ENCODE measurements at regions not wholly inside any gene's neighbourhood (a gene's known extent, or its start where the extent isn't known, plus 50 kb on each side); places are given as distances from the start of the nearest gene placed in this dataset.

GRCh38 chr3:124297062-124297980 is 305.4 kb upstream of the ROPN1 start:
- Histone ChIP-seq H3K4me1 (ENCODE audit: insufficient read depth, low read length) (no peaks in the 10 kb centered on the region), H4K20me1 (ENCODE audit: insufficient read depth, low read length) (no peaks in the 10 kb centered on the region), H3K27me3 (ENCODE audit: control insufficient read depth in 1 of 2, insufficient read depth in 2 of 2, low read length in 2 of 2) (peaks cover 0 to 14% of the 10 kb centered on the region in 2 experiments; a peak in 2 of 5 replicates), H3K79me2 (ENCODE audit: insufficient read depth, low read length) (no peaks in the 10 kb centered on the region), H2AFZ (ENCODE audit: low read length) (no peak overlapping the region), H3K27ac (ENCODE audit: extremely low read length, insufficient read depth, low read length) (no peak overlapping the region), H3K9ac (ENCODE audit: insufficient read depth, low read depth, low read length) (no peak overlapping the region), H3K36me3 (replicated peaks in 1 of 2; ENCODE audit: control insufficient read depth in 1 of 2, insufficient read depth in 2 of 2, low read length in 2 of 2) (no peaks in the 10 kb centered on the region), H3K4me3 (replicated peaks in 1 of 3; ENCODE audit: insufficient read depth in 1 of 3, low read depth in 2 of 3, low read length in 3 of 3) (no peak overlapping the region), H3K4me2 (ENCODE audit: low read depth, low read length) (no peak overlapping the region), H3K9me3 (ENCODE audit: low read length) (no peaks in the 10 kb centered on the region)
- DNase-seq (ENCODE audit: low spot score) (no peak), FAIRE-seq (no peak), ATAC-seq (no peak)
- intact Hi-C loops (cut with micrococcal nuclease; ENCODE audit: unreplicated experiment) = no loop called here
- CTCF ChIA-PET (ENCODE audit: low intra/inter-chr PET ratio, low total read pairs) = no interaction called here
- TF ChIP-seq SNAI1 (CRISPR knock-in tag; IDR thresholded peaks at IDR 0.05; ENCODE audit: borderline replicate concordance) (no peak), KLF9 (CRISPR knock-in tag; IDR thresholded peaks at IDR 0.05; ENCODE audit: low read depth) (no peak), SAP130 (CRISPR knock-in tag; IDR thresholded peaks at IDR 0.05; ENCODE audit: low read depth) (no peak), HMG20A (CRISPR knock-in tag; IDR thresholded peaks at IDR 0.05; ENCODE audit: borderline replicate concordance) (no peak)
- TF ChIP-seq, protein P1, sequence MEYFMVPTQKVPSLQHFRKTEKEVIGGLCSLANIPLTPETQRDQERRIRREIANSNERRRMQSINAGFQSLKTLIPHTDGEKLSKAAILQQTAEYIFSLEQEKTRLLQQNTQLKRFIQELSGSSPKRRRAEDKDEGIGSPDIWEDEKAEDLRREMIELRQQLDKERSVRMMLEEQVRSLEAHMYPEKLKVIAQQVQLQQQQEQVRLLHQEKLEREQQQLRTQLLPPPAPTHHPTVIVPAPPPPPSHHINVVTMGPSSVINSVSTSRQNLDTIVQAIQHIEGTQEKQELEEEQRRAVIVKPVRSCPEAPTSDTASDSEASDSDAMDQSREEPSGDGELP (IDR thresholded peaks at IDR 0.05; ENCODE audit: borderline replicate concordance, low read depth) = no peak
- no TSS peak for BruUV-seq (replicated peaks)
- 19% methylated on average over 3 of the region's 3 CpGs for WGBS (ENCODE audit: low lambda C conversion rate)
- in situ Hi-C loops (cut with HindIII; ENCODE audit: extremely low pct_ligation_motif_present, low pct_unique_long_range_greater_than_20kb) = no loop called here
- POLR2A ChIA-PET = no interaction called here

DNA sequence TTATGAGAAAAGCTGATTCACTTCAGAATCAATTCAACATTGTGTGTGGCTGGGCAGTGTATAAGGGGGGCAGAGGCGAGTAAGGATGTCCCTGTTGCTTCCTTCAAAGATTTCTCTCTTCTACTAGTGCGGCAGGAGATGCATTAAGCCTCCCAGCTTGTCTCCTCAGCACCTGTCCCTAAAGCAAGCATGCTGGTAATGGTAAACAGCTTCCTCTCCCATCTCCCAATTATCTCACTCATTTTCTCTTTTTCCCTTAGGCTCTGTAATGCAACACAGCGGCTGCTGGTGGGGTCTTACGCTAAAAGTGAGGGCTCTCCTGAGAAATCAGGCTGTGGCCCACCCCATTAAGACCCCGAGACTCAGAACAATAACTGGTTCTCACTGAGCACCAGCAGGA is 306.4 kb upstream of the ROPN1 start:
- POLR2A ChIA-PET = no interaction called here
- H3K27me3 ChIP-seq (ENCODE audit: control insufficient read depth in 1 of 2, insufficient read depth in 2 of 2, low read length in 2 of 2) = peaks cover 0 to 14% of the 10 kb centered on the region in 2 experiments; a peak in 2 of 5 replicates
- no TSS peak for BruUV-seq (replicated peaks)

More for the DNA sequence above, 306.4 kb upstream of the ROPN1 start:
- no peak for DNase-seq (ENCODE audit: low spot score)
- WGBS (ENCODE audit: low lambda C conversion rate) = 2% methylated on average over 4 of the region's 5 CpGs
- H3K27ac ChIP-seq (ENCODE audit: extremely low read length, insufficient read depth, low read length) = no peak overlapping the region
- CTCF ChIA-PET (ENCODE audit: low intra/inter-chr PET ratio, low total read pairs) = no interaction called here
- TF ChIP-seq KDM6A (CRISPR knock-in tag; IDR thresholded peaks at IDR 0.05; ENCODE audit: low read depth) (no peak), HDAC2 (CRISPR knock-in tag; IDR thresholded peaks at IDR 0.05) (no peak), RFXAP (CRISPR knock-in tag; IDR thresholded peaks at IDR 0.05; ENCODE audit: borderline replicate concordance) (no peak), ZNF558 (CRISPR knock-in tag; IDR thresholded peaks at IDR 0.05; ENCODE audit: borderline replicate concordance) (no peak), HIVEP1 (CRISPR knock-in tag; IDR thresholded peaks at IDR 0.05) (no peak), ZBTB7A (CRISPR knock-in tag; IDR thresholded peaks at IDR 0.05) (no peak), CC2D1A (CRISPR knock-in tag; IDR thresholded peaks at IDR 0.05) (no peak), TGIF2 (CRISPR knock-in tag; IDR thresholded peaks at IDR 0.05) (no peak), GPN1 (CRISPR knock-in tag; IDR thresholded peaks at IDR 0.05; ENCODE audit: borderline replicate concordance) (no peak), CHD2 (IDR thresholded peaks at IDR 0.05; ENCODE audit: low read depth, low read length) (no peak), ZNF891 (CRISPR knock-in tag; IDR thresholded peaks at IDR 0.05) (no peak), KLF6 (CRISPR knock-in tag; IDR thresholded peaks at IDR 0.05) (no peak), FOXM1 (CRISPR knock-in tag; IDR thresholded peaks at IDR 0.05) (no peak)
- TF ChIP-seq, protein P2, sequence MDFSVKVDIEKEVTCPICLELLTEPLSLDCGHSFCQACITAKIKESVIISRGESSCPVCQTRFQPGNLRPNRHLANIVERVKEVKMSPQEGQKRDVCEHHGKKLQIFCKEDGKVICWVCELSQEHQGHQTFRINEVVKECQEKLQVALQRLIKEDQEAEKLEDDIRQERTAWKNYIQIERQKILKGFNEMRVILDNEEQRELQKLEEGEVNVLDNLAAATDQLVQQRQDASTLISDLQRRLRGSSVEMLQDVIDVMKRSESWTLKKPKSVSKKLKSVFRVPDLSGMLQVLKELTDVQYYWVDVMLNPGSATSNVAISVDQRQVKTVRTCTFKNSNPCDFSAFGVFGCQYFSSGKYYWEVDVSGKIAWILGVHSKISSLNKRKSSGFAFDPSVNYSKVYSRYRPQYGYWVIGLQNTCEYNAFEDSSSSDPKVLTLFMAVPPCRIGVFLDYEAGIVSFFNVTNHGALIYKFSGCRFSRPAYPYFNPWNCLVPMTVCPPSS (IDR thresholded peaks at IDR 0.05) = no peak
- FAIRE-seq = no peak
- no peak overlapping the region for H3K9ac ChIP-seq (ENCODE audit: insufficient read depth, low read depth, low read length)
- in situ Hi-C loops (cut with HindIII; ENCODE audit: extremely low pct_ligation_motif_present, low pct_unique_long_range_greater_than_20kb) (no loop called here), intact Hi-C loops (cut with micrococcal nuclease; ENCODE audit: unreplicated experiment) (no loop called here)
- no peak overlapping the region for H2AFZ ChIP-seq (ENCODE audit: low read length)
- ATAC-seq = no peak
- no peak overlapping the region for H3K4me2 ChIP-seq (ENCODE audit: low read depth, low read length)
- H3K79me2 ChIP-seq (ENCODE audit: insufficient read depth, low read length) = no peaks in the 10 kb centered on the region
- H3K4me3 ChIP-seq (replicated peaks in 1 of 3; ENCODE audit: insufficient read depth in 1 of 3, low read depth in 2 of 3, low read length in 3 of 3) = no peak overlapping the region
- no peaks in the 10 kb centered on the region for H3K36me3 ChIP-seq (replicated peaks in 1 of 2; ENCODE audit: control insufficient read depth in 1 of 2, insufficient read depth in 2 of 2, low read length in 2 of 2)
- H3K4me1 ChIP-seq (ENCODE audit: insufficient read depth, low read length) = no peaks in the 10 kb centered on the region
- no peaks in the 10 kb centered on the region for H3K9me3 ChIP-seq (ENCODE audit: low read length)
- H4K20me1 ChIP-seq (ENCODE audit: insufficient read depth, low read length) = no peaks in the 10 kb centered on the region

Measured in HepG2 (cell line).